ENCODE measurements at regions not wholly inside any gene's neighbourhood (a gene's known extent, or its start where the extent isn't known, plus 50 kb on each side); places are given as distances from the start of the nearest gene placed in this dataset.

- no peak overlapping the region for H3K4me3 Mint-ChIP-seq
- no peak overlapping the region for H3K27ac Mint-ChIP-seq
- ChIA-PET POLR2A (no interaction called here), CTCF (no interaction called here)
- H3K9me3 Mint-ChIP-seq = no peaks in the 10 kb centered on the region
- no peak for TF ChIP-seq CTCF (IDR thresholded peaks at IDR 0.05)
- no peaks in the 10 kb centered on the region for H3K4me1 Mint-ChIP-seq (ENCODE audit: low read depth)
- H3K27me3 Mint-ChIP-seq = no peaks in the 10 kb centered on the region
- H3K36me3 Mint-ChIP-seq (ENCODE audit: low read depth) = no peaks in the 10 kb centered on the region
- DNase-seq (no peak), ATAC-seq (no peak)
- intact Hi-C loops (cut with micrococcal nuclease) = no loop called here
These were observed 807.7 kb downstream of the TBC1D32 start for GRCh38 chr6:120526576-120526975.

- no peak for DNase-seq
- no peak for ATAC-seq
- no peaks in the 10 kb centered on the region for H3K4me1 Mint-ChIP-seq (ENCODE audit: low read depth)
- H3K4me3 Mint-ChIP-seq = no peak overlapping the region
- no peak overlapping the region for H3K27ac Mint-ChIP-seq
- H3K27me3 Mint-ChIP-seq = no peaks in the 10 kb centered on the region
- no peak for TF ChIP-seq CTCF (IDR thresholded peaks at IDR 0.05)
- peaks cover 9% of the 10 kb centered on the region for H3K9me3 Mint-ChIP-seq
- intact Hi-C loops (cut with micrococcal nuclease) = no loop called here
- POLR2A ChIA-PET = no interaction called here
- CTCF ChIA-PET = no interaction called here
- H3K36me3 Mint-ChIP-seq (ENCODE audit: low read depth) = no peaks in the 10 kb centered on the region
These were observed 819.7 kb downstream of the TBC1D32 start for GRCh38 chr6:120514544-120514943.

- Mint-ChIP-seq H3K27me3 (no peaks in the 10 kb centered on the region), H3K9me3 (peaks cover 11% of the 10 kb centered on the region), H3K4me3 (no peak overlapping the region), H3K27ac (no peak overlapping the region), H3K36me3 (ENCODE audit: low read depth) (no peaks in the 10 kb centered on the region), H3K4me1 (ENCODE audit: low read depth) (no peaks in the 10 kb centered on the region)
- CTCF ChIA-PET = no interaction called here
- POLR2A ChIA-PET = no interaction called here
- TF ChIP-seq CTCF (IDR thresholded peaks at IDR 0.05) = no peak
- intact Hi-C loops (cut with micrococcal nuclease) = no loop called here
- DNase-seq (no peak), ATAC-seq (no peak)
These were observed 822.6 kb downstream of the TBC1D32 start for GRCh38 chr6:120511712-120512111.

- Mint-ChIP-seq H3K27me3 (no peaks in the 10 kb centered on the region), H3K4me1 (ENCODE audit: low read depth) (no peaks in the 10 kb centered on the region), H3K4me3 (no peak overlapping the region), H3K27ac (no peak overlapping the region), H3K9me3 (peaks cover 1% of the 10 kb centered on the region), H3K36me3 (ENCODE audit: low read depth) (no peaks in the 10 kb centered on the region)
- TF ChIP-seq CTCF (IDR thresholded peaks at IDR 0.05) = no peak
- no peak for ATAC-seq
- no peak for DNase-seq
- intact Hi-C loops (cut with micrococcal nuclease) = no loop called here
- ChIA-PET POLR2A (no interaction called here), CTCF (no interaction called here)
These were observed 835.6 kb downstream of the TBC1D32 start for GRCh38 chr6:120498711-120499110.

DNA sequence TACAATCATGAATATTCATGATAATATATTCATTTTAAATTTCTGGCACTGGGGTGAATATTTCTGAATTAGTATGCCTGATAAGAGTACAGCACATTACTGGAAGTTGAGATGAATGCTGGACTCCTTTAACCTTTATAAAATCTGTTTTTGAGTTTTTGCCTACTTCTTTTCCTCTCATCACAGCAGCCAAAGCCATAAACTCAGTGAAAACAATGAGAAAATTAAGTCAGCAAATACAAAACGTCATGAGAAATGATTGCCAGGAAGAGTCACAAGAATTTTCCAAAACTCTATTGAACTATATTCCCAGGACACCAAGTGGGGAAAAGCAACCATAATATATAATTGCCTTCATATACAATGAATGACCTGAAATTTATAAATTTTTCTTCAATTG is 837.6 kb downstream of the TBC1D32 start:
- intact Hi-C loops (cut with micrococcal nuclease) = no loop called here
- POLR2A ChIA-PET = no interaction called here
- Mint-ChIP-seq H3K4me3 (no peak overlapping the region), H3K4me1 (ENCODE audit: low read depth) (no peaks in the 10 kb centered on the region), H3K27ac (no peak overlapping the region), H3K27me3 (no peaks in the 10 kb centered on the region), H3K36me3 (ENCODE audit: low read depth) (no peaks in the 10 kb centered on the region), H3K9me3 (peaks cover 1% of the 10 kb centered on the region)
- CTCF ChIA-PET = no interaction called here
- DNase-seq (no peak), ATAC-seq (no peak)
- TF ChIP-seq CTCF (IDR thresholded peaks at IDR 0.05) = no peak

All from activated CD8-positive, alpha-beta T cell treated with anti-CD3 and anti-CD28 coated beads for 36 hours (primary cell).